KG1 (cell line): ENCODE measurements at regions not wholly inside any gene's neighbourhood (a gene's known extent, or its start where the extent isn't known, plus 50 kb on each side); places are given as distances from the start of the nearest gene placed in this dataset.

Source experiments
- DNase-seq: peaks from one replicate; lab custom pipeline; 2025; lab: John Stamatoyannopoulos, UW

- no peak for DNase-seq
Measured at GRCh38 chr7:30212701-30213111, 71.7 kb upstream of the ZNRF2 start.

GRCh38 chr7:30213637-30214036 is 70.8 kb upstream of the ZNRF2 start:
- no peak for DNase-seq

- DNase-seq, result no peak
Measured at GRCh38 chr7:30214651-30215137, 69.7 kb upstream of the ZNRF2 start.

GRCh38 chr7:30221764-30222163 is 62.6 kb upstream of the ZNRF2 start:
- no peak for DNase-seq

GRCh38 chr7:30222515-30223215 is 61.7 kb upstream of the ZNRF2 start:
- no peak for DNase-seq

- peak; percentile 12 for DNase-seq
Measured at GRCh38 chr7:30223896-30224295, 60.5 kb upstream of the ZNRF2 start.

GRCh38 chr7:30224511-30225062 is 59.8 kb upstream of the ZNRF2 start:
- DNase-seq, result peak; percentile 58

- DNase-seq, result peak; percentile 48
Measured at GRCh38 chr7:30225863-30226613, 58.4 kb upstream of the ZNRF2 start.

GRCh38 chr7:30226614-30227268 is 57.7 kb upstream of the ZNRF2 start:
- DNase-seq, result no peak

GRCh38 chr7:30231271-30231670 is 53.1 kb upstream of the ZNRF2 start:
- no peak for DNase-seq

GRCh38 chr7:30232391-30232790 is 52.0 kb upstream of the ZNRF2 start:
- DNase-seq, result no peak
